Spinal cord (tissue), 9 donors: ENCODE measurements at regions not wholly inside any gene's neighbourhood (a gene's known extent, or its start where the extent isn't known, plus 50 kb on each side); places are given as distances from the start of the nearest gene placed in this dataset.

Experiments
- DNase-seq, 6 donors: peaks; one replicate each; pipeline versions ENCODE4 v3.0.0 to v3.0.0-alpha.2; 2013 to 2015; ENCODE audit warnings: low spot score in 6 of 6, low read depth in 4 of 6
- H3K27ac ChIP-seq: one replicate; pipeline ENCODE4 v1.5.1; 2013; ENCODE audit warnings: low read depth, low read length, control low read depth
- H3K27me3 ChIP-seq: one replicate; pipeline ENCODE4 v1.6.1; 2013; ENCODE audit warnings: low read length; ENCODE audit not compliant: control insufficient read depth, insufficient read depth
- H3K36me3 ChIP-seq: one replicate; pipeline ENCODE4 v1.6.1; 2013; ENCODE audit warnings: low read length; ENCODE audit not compliant: control insufficient read depth, insufficient read depth
- H3K4me1 ChIP-seq: one replicate; pipeline ENCODE4 v1.6.1; 2013; ENCODE audit warnings: low read length; ENCODE audit not compliant: control insufficient read depth, insufficient read depth
- H3K4me3 ChIP-seq: one replicate; pipeline ENCODE4 v1.5.1; 2013; ENCODE audit warnings: low read depth, low read length, control low read depth
- H3K9me3 ChIP-seq: one replicate; pipeline ENCODE4 v1.6.1; 2013; ENCODE audit warnings: low read length; ENCODE audit not compliant: control insufficient read depth, insufficient read depth
- WGBS: methylation state at CpG from one replicate; pipeline ENCODE4 v1.1.5; 2013; ENCODE audit warnings: missing lambda C conversion rate; ENCODE audit not compliant: insufficient coverage; 5-methylcytosine and 5-hydroxymethylcytosine counted together
- donor health status: healthy.

- Histone ChIP-seq H3K36me3 (no peaks in the 10 kb centered on the region), H3K4me3 (no peak overlapping the region), H3K27ac (no peak overlapping the region), H3K4me1 (no peaks in the 10 kb centered on the region), H3K27me3 (no peaks in the 10 kb centered on the region), H3K9me3 (no peaks in the 10 kb centered on the region)
- no peak for DNase-seq
- 100% methylated on average over 1 of the region's 1 CpG for WGBS
Observed at GRCh38 chr2:157107460-157107859, 150.0 kb upstream of the GALNT5 start.

- Histone ChIP-seq H3K27me3 (no peaks in the 10 kb centered on the region), H3K36me3 (no peaks in the 10 kb centered on the region), H3K4me1 (no peaks in the 10 kb centered on the region), H3K9me3 (no peaks in the 10 kb centered on the region), H3K4me3 (no peak overlapping the region), H3K27ac (no peak overlapping the region)
- peak in 1 of 6 donors; percentile 6 for DNase-seq
- 36% methylated on average over 2 of the region's 2 CpGs for WGBS
Observed at GRCh38 chr2:157107877-157108276, 149.6 kb upstream of the GALNT5 start.

- H3K9me3 ChIP-seq, result no peaks in the 10 kb centered on the region
- no CpG with 5 or more reads among the region's 6 CpGs for WGBS
- H3K4me3 ChIP-seq, result no peak overlapping the region
- no peak overlapping the region for H3K27ac ChIP-seq
- no peaks in the 10 kb centered on the region for H3K27me3 ChIP-seq
- no peaks in the 10 kb centered on the region for H3K36me3 ChIP-seq
- H3K4me1 ChIP-seq, result no peaks in the 10 kb centered on the region
- peak in 1 of 6 donors; percentile 6 for DNase-seq
Observed at GRCh38 chr2:157122776-157123175, 134.7 kb upstream of the GALNT5 start.

- Histone ChIP-seq H3K4me1 (no peaks in the 10 kb centered on the region), H3K36me3 (no peaks in the 10 kb centered on the region), H3K27me3 (no peaks in the 10 kb centered on the region), H3K27ac (no peak overlapping the region), H3K9me3 (no peaks in the 10 kb centered on the region), H3K4me3 (no peak overlapping the region)
- 83% methylated on average over 1 of the region's 2 CpGs for WGBS
- no peak for DNase-seq
Observed at GRCh38 chr2:157124731-157125130, 132.8 kb upstream of the GALNT5 start.

DNA sequence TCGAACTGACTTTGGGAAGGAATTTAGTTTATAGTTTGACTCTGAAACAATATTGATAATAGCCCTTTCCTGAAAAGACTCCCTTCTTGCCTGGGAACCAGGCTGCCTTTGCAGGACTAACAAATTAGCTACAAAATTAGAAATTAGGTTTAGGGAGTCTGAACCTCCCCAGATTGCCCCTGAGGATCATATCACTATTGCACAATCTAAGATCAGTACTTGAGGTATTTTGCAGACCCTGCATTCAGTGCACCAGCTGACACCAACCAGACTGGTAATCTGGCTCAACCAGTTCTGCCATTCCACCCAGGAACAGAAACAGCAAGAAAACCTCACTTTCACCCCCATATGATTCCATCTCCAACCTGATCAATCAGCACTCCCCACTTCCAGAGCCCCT, 131.8 kb upstream of the GALNT5 start:
- H3K36me3 ChIP-seq, result no peaks in the 10 kb centered on the region
- H3K27ac ChIP-seq, result no peak overlapping the region
- WGBS, result no CpG with 5 or more reads among the region's 1 CpG
- DNase-seq, result no peak
- H3K4me1 ChIP-seq, result no peaks in the 10 kb centered on the region
- H3K4me3 ChIP-seq, result no peak overlapping the region
- no peaks in the 10 kb centered on the region for H3K9me3 ChIP-seq
- no peaks in the 10 kb centered on the region for H3K27me3 ChIP-seq

- Histone ChIP-seq H3K27ac (no peak overlapping the region), H3K27me3 (no peaks in the 10 kb centered on the region), H3K4me3 (no peak overlapping the region), H3K36me3 (no peaks in the 10 kb centered on the region), H3K4me1 (no peaks in the 10 kb centered on the region), H3K9me3 (no peaks in the 10 kb centered on the region)
- DNase-seq, result no peak
Observed at GRCh38 chr2:157127249-157128012, 130.1 kb upstream of the GALNT5 start.

- no peak for DNase-seq
- no peaks in the 10 kb centered on the region for H3K9me3 ChIP-seq
- H3K36me3 ChIP-seq, result no peaks in the 10 kb centered on the region
- WGBS, result 100% methylated on average over 3 of the region's 4 CpGs
- no peak overlapping the region for H3K4me3 ChIP-seq
- H3K4me1 ChIP-seq, result no peaks in the 10 kb centered on the region
- no peak overlapping the region for H3K27ac ChIP-seq
- no peaks in the 10 kb centered on the region for H3K27me3 ChIP-seq
Observed at GRCh38 chr2:157143901-157144300, 113.6 kb upstream of the GALNT5 start.

GRCh38 chr2:157149270-157149669, 108.2 kb upstream of the GALNT5 start:
- no peaks in the 10 kb centered on the region for H3K27me3 ChIP-seq
- H3K36me3 ChIP-seq, result no peaks in the 10 kb centered on the region
- WGBS, result no CpG with 5 or more reads among the region's 2 CpGs
- H3K4me3 ChIP-seq, result no peak overlapping the region
- no peaks in the 10 kb centered on the region for H3K9me3 ChIP-seq
- H3K27ac ChIP-seq, result no peak overlapping the region
- peak in 2 of 6 donors; percentile 16 to 46 for DNase-seq
- H3K4me1 ChIP-seq, result no peaks in the 10 kb centered on the region

DNA sequence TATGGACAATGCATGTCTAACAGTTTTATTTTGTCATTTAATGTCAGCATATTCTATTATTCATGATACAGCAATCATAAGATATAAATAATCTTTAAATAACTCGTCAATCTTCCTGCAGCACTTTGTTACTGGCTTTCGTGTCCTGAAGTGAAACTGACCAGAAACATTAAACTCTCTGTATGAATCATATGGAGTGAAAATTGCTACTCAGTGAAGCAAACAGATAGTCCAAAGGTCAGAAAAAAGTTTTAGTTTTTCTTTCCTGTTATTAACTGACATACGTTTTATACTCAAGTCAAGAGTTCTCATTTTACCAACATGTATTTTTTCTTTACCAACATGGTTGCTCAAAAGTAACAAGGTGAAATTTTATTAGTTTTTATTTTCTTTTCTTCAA, 106.8 kb upstream of the GALNT5 start:
- H3K9me3 ChIP-seq, result no peaks in the 10 kb centered on the region
- H3K4me3 ChIP-seq, result no peak overlapping the region
- H3K27ac ChIP-seq, result no peak overlapping the region
- no CpG with 5 or more reads among the region's 3 CpGs for WGBS
- no peaks in the 10 kb centered on the region for H3K36me3 ChIP-seq
- H3K27me3 ChIP-seq, result no peaks in the 10 kb centered on the region
- no peak for DNase-seq
- no peaks in the 10 kb centered on the region for H3K4me1 ChIP-seq

- WGBS, result no CpG with 5 or more reads among the region's 1 CpG
- no peak overlapping the region for H3K27ac ChIP-seq
- DNase-seq, result no peak
- no peaks in the 10 kb centered on the region for H3K9me3 ChIP-seq
- no peak overlapping the region for H3K4me3 ChIP-seq
- no peaks in the 10 kb centered on the region for H3K36me3 ChIP-seq
- no peaks in the 10 kb centered on the region for H3K4me1 ChIP-seq
- no peaks in the 10 kb centered on the region for H3K27me3 ChIP-seq
Observed at GRCh38 chr2:157152362-157152761, 105.1 kb upstream of the GALNT5 start.
